Body of pancreas (tissue), 4 donors: ENCODE measurements at regions not wholly inside any gene's neighbourhood (a gene's known extent, or its start where the extent isn't known, plus 50 kb on each side); places are given as distances from the start of the nearest gene placed in this dataset.

Experiments
- CTCF ChIP-seq, 7 experiments: fragments of 450-650 bp in 4 of 7; fragments of 200-600 bp in 3 of 7; sonication (generic) in 3 of 7; IDR thresholded peaks; one replicate each; pipeline ENCODE4 v1.5.1; 2016 to 2019; ENCODE audit warnings: antibody characterized with exemption in 7 of 7
- POLR2A ChIP-seq, 3 donors: fragments of 450-650 bp; IDR thresholded peaks; one replicate each; pipeline ENCODE4 v1.6.1; 2016; ENCODE audit warnings: antibody characterized with exemption in 3 of 3, mild to moderate bottlenecking in 2 of 3

DNA sequence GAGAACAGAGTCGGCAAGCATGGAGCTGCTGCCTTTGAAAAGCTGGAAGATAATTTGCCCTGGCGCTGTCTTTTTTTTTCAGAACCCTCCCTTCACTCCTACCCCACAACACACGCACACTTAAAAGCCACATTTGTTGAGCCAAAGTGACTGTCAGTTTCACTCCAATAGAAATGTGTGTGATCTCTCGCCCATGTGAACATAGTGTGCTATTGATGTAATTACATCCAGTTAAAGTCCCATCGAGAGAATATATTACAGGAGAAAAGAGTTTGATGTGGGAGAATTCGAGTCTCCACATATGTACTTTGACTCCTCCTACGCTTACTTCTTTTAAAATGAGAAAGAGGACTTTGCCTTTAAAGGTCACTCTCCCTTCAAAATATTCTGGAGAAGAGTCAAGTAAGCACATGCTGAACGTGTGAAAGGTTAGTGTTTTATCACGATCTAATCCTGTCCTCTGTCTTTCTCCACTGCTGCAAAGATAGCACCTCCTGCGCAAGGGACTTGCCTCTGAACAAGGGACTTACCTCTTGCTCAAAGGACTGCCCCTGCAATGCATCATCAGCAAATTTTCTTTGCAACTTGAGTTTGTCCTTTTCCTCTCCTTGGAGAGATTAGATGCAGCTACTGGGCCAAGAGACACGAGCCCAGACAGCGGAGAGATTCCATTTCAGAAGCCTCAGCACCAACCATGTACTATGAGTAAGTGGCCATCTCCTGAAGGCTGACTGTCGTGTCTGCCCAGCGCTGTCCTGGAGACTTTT, 613.9 kb downstream of the PTPRU start:
- TF ChIP-seq POLR2A (IDR thresholded peaks at IDR 0.05) (no peak), CTCF (IDR thresholded peaks at IDR 0.05) (no peak)
